ENCODE measurements at regions not wholly inside any gene's neighbourhood (a gene's known extent, or its start where the extent isn't known, plus 50 kb on each side); places are given as distances from the start of the nearest gene placed in this dataset.

DNA sequence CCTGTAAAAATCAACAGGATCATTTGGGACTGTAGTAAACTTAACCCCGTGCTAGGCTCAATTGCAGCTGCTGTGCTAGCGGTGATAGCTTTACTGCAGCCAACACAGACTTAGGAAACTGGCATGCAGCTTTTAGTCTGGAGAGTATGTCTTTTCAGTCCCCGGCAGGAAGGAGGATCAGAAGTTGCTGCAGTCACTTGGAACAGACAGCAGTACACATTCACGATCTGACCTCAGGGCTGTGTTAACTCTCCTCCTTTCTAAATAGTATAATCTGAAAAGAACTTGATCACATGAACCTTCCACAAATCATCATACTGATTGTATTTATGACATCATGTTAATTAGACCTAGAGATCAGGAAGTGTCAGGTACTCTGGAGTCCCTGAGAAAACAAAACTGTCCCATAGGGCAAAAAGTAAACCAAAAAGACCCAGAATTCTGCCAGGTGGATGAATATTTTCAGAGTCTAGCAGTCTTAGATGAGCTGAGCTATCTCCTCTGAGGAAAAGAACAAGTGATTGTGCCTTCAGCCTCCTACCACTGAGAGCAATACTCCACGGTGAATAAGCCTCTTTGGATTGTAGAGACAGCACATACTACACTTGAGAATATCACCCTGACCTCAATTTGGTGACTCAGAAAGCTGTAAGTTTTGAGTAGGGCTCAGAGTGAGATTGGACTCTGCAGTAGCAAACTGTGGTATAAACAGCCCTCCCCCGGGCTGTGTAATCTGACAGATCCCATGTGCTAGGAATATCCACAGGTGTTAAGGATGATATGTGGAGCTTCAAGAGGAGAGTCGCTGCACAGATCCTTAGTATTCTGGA lies 181.0 kb upstream of the GPR12 start:
- CTCF ChIA-PET = interaction anchor here (0.6 kb wide), 1 partner anchor 503 kb away, joined by 9 read pairs; no protein-coding TSS in a partner anchor
- no peak for DNase-seq (ENCODE audit: extremely low spot score)
- POLR2A ChIA-PET = interaction anchor here (0.9 to 1.2 kb wide), 3 partner anchors 23 to 420 kb away, joined by 3 read pairs; no protein-coding TSS in a partner anchor
- TF ChIP-seq TARDBP (IDR thresholded peaks at IDR 0.05) = no peak
- TF ChIP-seq FOXK2 (IDR thresholded peaks at IDR 0.05) = no peak
- no peak for TF ChIP-seq ARNT (IDR thresholded peaks at IDR 0.05)
- no peak for TF ChIP-seq NFRKB (IDR thresholded peaks at IDR 0.05)
- no peak for TF ChIP-seq SUZ12 (IDR thresholded peaks at IDR 0.05)
- TF ChIP-seq FOXM1 (IDR thresholded peaks at IDR 0.05; ENCODE audit: borderline replicate concordance) = no peak
- TF ChIP-seq BHLHE40 (IDR thresholded peaks at IDR 0.05; ENCODE audit: borderline replicate concordance) = no peak
- no peak for TF ChIP-seq FOXA1 (IDR thresholded peaks at IDR 0.05)

DNA sequence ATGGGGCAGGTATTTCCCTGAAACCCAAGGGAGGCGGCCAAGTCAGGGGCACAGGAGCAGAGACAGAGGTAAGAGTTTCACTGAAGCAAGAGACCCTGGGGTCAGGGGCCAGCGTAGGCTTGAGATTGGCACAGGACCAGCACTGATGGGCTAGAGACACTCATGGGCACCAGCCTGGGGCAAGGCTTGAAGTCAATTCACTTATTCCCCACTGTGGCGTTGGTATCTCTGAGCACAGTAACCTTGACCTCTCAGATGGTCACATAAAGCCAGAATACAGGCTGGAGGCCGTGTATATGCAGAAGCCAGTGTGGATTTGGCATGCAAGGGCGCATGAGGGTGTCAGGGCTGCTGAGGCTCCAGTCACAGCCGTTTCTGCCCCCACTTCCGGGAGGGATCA lies 173.5 kb upstream of the GPR12 start:
- TF ChIP-seq PKNOX1 (IDR thresholded peaks at IDR 0.05) (no peak), L3MBTL2 (conservative IDR thresholded peaks at IDR 0.05) (no peak), SUZ12 (IDR thresholded peaks at IDR 0.05) (no peak), NFRKB (IDR thresholded peaks at IDR 0.05) (no peak), FOXA1 (IDR thresholded peaks at IDR 0.05) (no peak), HDGF (IDR thresholded peaks at IDR 0.05; ENCODE audit: borderline replicate concordance) (no peak), SP1 (IDR thresholded peaks at IDR 0.05) (no peak), ZNF384 (IDR thresholded peaks at IDR 0.05) (no peak), FOXK2 (IDR thresholded peaks at IDR 0.05) (no peak), ARNT (IDR thresholded peaks at IDR 0.05) (no peak), LEF1 (IDR thresholded peaks at IDR 0.05; ENCODE audit: borderline replicate concordance) (no peak), CTBP1 (IDR thresholded peaks at IDR 0.05; ENCODE audit: borderline replicate concordance) (no peak), FOXM1 (IDR thresholded peaks at IDR 0.05; ENCODE audit: borderline replicate concordance) (no peak), ELF4 (IDR thresholded peaks at IDR 0.05) (no peak), TARDBP (IDR thresholded peaks at IDR 0.05) (no peak), BHLHE40 (IDR thresholded peaks at IDR 0.05; ENCODE audit: borderline replicate concordance) (no peak)
- POLR2A ChIA-PET = no interaction called here

GRCh38 chr13:26932465-26932864 lies 171.9 kb upstream of the GPR12 start:
- TF ChIP-seq FOXA1 (IDR thresholded peaks at IDR 0.05) (no peak), FOXM1 (IDR thresholded peaks at IDR 0.05; ENCODE audit: borderline replicate concordance) (no peak), PKNOX1 (IDR thresholded peaks at IDR 0.05) (no peak), LEF1 (IDR thresholded peaks at IDR 0.05; ENCODE audit: borderline replicate concordance) (no peak), ARNT (IDR thresholded peaks at IDR 0.05) (no peak), BHLHE40 (IDR thresholded peaks at IDR 0.05; ENCODE audit: borderline replicate concordance) (no peak), HDGF (IDR thresholded peaks at IDR 0.05; ENCODE audit: borderline replicate concordance) (no peak), FOXK2 (IDR thresholded peaks at IDR 0.05) (no peak), TARDBP (IDR thresholded peaks at IDR 0.05) (no peak), ZNF384 (IDR thresholded peaks at IDR 0.05) (no peak), CTBP1 (IDR thresholded peaks at IDR 0.05; ENCODE audit: borderline replicate concordance) (no peak)
- CTCF ChIA-PET = interaction anchor here (0.6 kb wide), 1 partner anchor 343 kb away, joined by 3 read pairs; no protein-coding TSS in a partner anchor

More for the DNA sequence above, 173.5 kb upstream of the GPR12 start:
- CTCF ChIA-PET = no interaction called here
- no peak for DNase-seq (ENCODE audit: extremely low spot score)

DNA sequence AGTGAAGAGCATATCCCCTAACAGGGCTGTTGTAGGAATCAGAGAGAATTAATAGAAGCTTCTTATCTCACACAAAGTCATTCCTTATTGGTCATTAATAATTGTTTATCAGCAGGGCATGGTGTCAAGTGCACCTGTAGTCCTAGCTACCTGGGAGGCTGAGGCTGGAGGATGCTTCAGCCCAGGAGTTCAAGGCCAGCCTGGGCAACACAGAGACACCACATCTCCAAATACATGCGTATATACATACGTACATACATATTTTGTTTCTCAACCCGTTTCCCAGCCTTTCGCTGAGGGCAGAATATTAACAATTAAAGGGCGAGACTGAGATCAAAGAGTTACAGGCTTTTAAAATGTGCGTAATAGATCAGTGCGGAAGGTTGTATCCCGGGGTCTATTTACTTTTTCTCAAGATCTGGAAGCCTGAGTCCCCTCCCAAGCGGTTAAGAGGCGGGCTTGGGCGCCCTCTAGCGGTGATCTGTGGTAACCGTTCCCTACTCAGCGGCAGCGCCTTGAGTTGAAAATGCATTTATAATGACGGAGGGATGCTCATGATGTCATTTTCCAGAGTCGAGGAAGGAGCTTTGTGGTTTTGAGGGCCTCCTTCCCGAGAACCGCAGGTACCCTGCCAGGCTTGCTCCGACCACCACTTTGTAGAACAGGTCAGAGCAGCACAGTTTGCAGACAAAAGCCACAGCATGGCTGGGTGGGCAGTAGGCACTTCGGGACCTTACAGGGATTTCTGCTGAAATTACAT lies 169.6 kb upstream of the GPR12 start:
- ChIA-PET POLR2A (no interaction called here), CTCF (interaction anchor here (0.5 to 1.5 kb wide), 19 partner anchors 10 to 1043 kb away, joined by 3 to 9 read pairs (median 3); no protein-coding TSS in a partner anchor)
- DNase-seq (ENCODE audit: extremely low spot score) = peak; percentile 87
- TF ChIP-seq NFRKB (IDR thresholded peaks at IDR 0.05) (no peak), CTBP1 (IDR thresholded peaks at IDR 0.05; ENCODE audit: borderline replicate concordance) (no peak), BHLHE40 (IDR thresholded peaks at IDR 0.05; ENCODE audit: borderline replicate concordance) (no peak), SP1 (IDR thresholded peaks at IDR 0.05) (no peak), SUZ12 (IDR thresholded peaks at IDR 0.05) (no peak), ZNF384 (IDR thresholded peaks at IDR 0.05) (no peak), LEF1 (IDR thresholded peaks at IDR 0.05; ENCODE audit: borderline replicate concordance) (no peak), FOXA1 (IDR thresholded peaks at IDR 0.05) (no peak), ARNT (IDR thresholded peaks at IDR 0.05) (no peak)

More at GRCh38 chr13:26932465-26932864, 171.9 kb upstream of the GPR12 start:
- POLR2A ChIA-PET = no interaction called here
- no peak for DNase-seq (ENCODE audit: extremely low spot score)

DNA sequence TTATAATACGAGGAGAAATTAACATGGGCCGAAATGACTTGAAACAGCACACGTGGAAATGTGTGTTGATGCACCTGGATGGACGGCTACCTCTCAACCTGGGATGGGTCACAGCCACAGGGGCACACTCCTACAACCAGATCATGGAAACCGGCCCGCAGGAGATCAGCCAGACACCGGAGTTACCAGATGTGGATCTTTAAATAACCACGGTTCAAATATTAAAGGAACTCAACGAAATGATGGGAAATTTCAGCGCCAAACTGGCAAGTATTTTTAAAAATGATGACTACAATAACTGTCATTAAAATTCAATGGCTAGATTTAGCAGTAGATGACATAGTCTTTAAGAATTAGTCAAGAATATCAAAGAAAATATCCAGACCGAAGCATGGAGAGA lies 166.9 kb upstream of the GPR12 start:
- DNase-seq (ENCODE audit: extremely low spot score) = no peak
- TF ChIP-seq BHLHE40 (IDR thresholded peaks at IDR 0.05; ENCODE audit: borderline replicate concordance) (no peak), ELF4 (IDR thresholded peaks at IDR 0.05) (no peak), TARDBP (IDR thresholded peaks at IDR 0.05) (no peak), NFRKB (IDR thresholded peaks at IDR 0.05) (no peak), L3MBTL2 (conservative IDR thresholded peaks at IDR 0.05) (no peak), FOXK2 (IDR thresholded peaks at IDR 0.05) (no peak), SP1 (IDR thresholded peaks at IDR 0.05) (no peak), FOXA1 (IDR thresholded peaks at IDR 0.05) (no peak), FOXM1 (IDR thresholded peaks at IDR 0.05; ENCODE audit: borderline replicate concordance) (no peak), ARNT (IDR thresholded peaks at IDR 0.05) (no peak)
- CTCF ChIA-PET = no interaction called here
- POLR2A ChIA-PET = no interaction called here

DNA sequence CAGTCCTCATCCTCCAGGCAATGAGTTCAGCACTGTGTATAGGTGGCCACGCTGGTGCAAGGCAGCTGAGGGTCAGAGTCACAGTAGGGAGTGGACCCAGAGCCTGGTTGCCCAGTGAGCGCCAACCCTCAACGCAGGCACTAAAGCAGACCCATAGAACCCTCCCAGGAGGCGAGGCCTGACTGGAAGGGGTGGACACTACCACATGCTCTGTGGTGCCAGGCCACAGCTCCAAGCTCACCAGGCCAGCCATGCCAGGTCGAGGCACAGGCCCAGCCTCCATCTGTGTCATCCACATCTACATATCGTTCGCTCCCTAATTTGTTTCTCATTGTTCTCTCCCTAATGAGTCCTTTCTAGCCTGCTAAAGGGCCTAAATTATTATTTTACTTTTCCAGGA lies 165.8 kb upstream of the GPR12 start:
- DNase-seq (ENCODE audit: extremely low spot score) = no peak
- POLR2A ChIA-PET = no interaction called here
- no peak for TF ChIP-seq SUZ12 (IDR thresholded peaks at IDR 0.05)
- no peak for TF ChIP-seq FOXM1 (IDR thresholded peaks at IDR 0.05; ENCODE audit: borderline replicate concordance)
- no peak for TF ChIP-seq SP1 (IDR thresholded peaks at IDR 0.05)
- TF ChIP-seq PKNOX1 (IDR thresholded peaks at IDR 0.05) = no peak
- no peak for TF ChIP-seq ZNF384 (IDR thresholded peaks at IDR 0.05)
- TF ChIP-seq FOXA1 (IDR thresholded peaks at IDR 0.05) = no peak
- TF ChIP-seq TARDBP (IDR thresholded peaks at IDR 0.05) = no peak
- TF ChIP-seq ARNT (IDR thresholded peaks at IDR 0.05) = no peak
- no peak for TF ChIP-seq CTBP1 (IDR thresholded peaks at IDR 0.05; ENCODE audit: borderline replicate concordance)
- CTCF ChIA-PET = no interaction called here
